ENCODE measurements at regions not wholly inside any gene's neighbourhood (a gene's known extent, or its start where the extent isn't known, plus 50 kb on each side); places are given as distances from the start of the nearest gene placed in this dataset.

DNA sequence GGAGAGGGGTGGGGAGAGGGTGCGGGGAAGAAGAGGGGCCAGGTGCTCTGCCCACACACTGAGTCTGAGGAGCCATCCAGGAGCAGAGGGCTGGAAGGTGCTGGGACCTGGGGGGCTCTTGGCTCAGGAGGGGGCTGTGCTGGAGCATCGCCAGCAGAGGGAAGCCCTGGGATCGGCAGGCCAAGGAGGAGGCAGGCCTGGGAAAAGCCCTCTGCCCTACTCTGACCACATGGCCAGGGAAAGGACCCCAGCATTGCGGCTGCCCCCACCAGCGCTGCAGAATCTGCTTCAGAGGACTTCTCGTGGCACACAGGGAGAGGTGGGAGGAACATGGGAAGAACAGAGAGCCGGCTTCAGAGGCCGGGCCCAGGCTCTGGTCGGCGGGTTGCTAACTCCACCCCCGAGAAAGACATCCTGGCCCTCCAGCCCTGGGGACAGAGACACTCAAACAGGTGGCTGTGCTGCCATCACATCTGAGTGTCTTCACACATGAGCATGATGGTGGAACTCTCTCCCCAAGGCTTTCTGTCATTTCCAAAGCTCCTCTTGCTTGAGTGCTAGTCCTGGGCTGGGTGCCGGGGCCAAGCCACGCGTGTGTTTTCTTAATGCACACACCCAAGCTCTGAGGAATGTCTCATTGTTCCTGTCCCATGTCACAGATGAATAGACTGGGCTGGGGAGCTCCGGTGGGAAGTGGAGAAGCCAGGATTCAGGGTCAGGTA, 1378.0 kb downstream of the BRD1 start (continued):
- TF ChIP-seq, protein P1, sequence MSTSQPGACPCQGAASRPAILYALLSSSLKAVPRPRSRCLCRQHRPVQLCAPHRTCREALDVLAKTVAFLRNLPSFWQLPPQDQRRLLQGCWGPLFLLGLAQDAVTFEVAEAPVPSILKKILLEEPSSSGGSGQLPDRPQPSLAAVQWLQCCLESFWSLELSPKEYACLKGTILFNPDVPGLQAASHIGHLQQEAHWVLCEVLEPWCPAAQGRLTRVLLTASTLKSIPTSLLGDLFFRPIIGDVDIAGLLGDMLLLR (CRISPR knock-in tag; IDR thresholded peaks at IDR 0.05): no peak

DNA sequence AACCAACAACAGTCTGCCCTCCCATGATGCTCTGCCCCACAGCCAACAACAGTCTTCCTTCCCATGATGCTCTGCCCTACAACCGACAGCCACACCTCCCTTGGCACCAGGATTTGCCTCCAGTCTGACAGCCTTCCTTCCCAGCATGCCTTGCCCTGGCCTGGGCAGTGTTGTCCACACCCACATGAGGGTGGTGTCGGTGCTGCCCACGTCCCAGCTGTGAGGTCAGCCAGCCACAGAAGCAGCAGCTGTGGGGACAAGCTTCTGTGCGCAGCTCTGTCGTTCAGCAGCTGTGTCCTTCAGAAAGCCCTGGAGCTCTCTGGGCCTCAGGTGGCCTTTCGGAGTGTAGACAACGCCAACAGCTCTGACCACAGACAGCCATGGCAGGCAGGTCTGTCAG, 1378.9 kb downstream of the BRD1 start:
- Histone ChIP-seq H3K79me2 (ENCODE audit: insufficient read depth, low read length) (no peaks in the 10 kb centered on the region), H3K27ac (ENCODE audit: extremely low read length, insufficient read depth, low read length) (no peak overlapping the region), H3K4me1 (ENCODE audit: insufficient read depth, low read length) (no peaks in the 10 kb centered on the region), H2AFZ (ENCODE audit: low read length) (no peak overlapping the region), H3K9me3 (ENCODE audit: low read length) (no peaks in the 10 kb centered on the region), H3K36me3 (replicated peaks in 1 of 2; ENCODE audit: control insufficient read depth in 1 of 2, insufficient read depth in 2 of 2, low read length in 2 of 2) (no peaks in the 10 kb centered on the region), H4K20me1 (ENCODE audit: insufficient read depth, low read length) (no peaks in the 10 kb centered on the region), H3K27me3 (ENCODE audit: control insufficient read depth in 1 of 2, insufficient read depth in 2 of 2, low read length in 2 of 2) (peaks cover 13 to 86% of the 10 kb centered on the region in 2 experiments), H3K9ac (ENCODE audit: insufficient read depth, low read depth, low read length) (no peak overlapping the region), H3K4me3 (replicated peaks in 1 of 3; ENCODE audit: insufficient read depth in 1 of 3, low read depth in 2 of 3, low read length in 3 of 3) (no peak overlapping the region), H3K4me2 (ENCODE audit: low read depth, low read length) (no peak overlapping the region)
- TF ChIP-seq RORA (CRISPR knock-in tag; IDR thresholded peaks at IDR 0.05): no peak
- no peak for TF ChIP-seq ZNF20 (CRISPR knock-in tag; IDR thresholded peaks at IDR 0.05)
- TF ChIP-seq ZNF12 (CRISPR knock-in tag; IDR thresholded peaks at IDR 0.05): no peak
- no peak for TF ChIP-seq TARDBP (CRISPR knock-in tag; IDR thresholded peaks at IDR 0.05)
- TF ChIP-seq ZNF180 (CRISPR knock-in tag; IDR thresholded peaks at IDR 0.05; ENCODE audit: borderline replicate concordance, low read depth): no peak
- TF ChIP-seq JUND (CRISPR knock-in tag; IDR thresholded peaks at IDR 0.05): no peak
- TF ChIP-seq SPEN (CRISPR knock-in tag; IDR thresholded peaks at IDR 0.05; ENCODE audit: low read depth): no peak
- TF ChIP-seq RCOR2 (CRISPR knock-in tag; IDR thresholded peaks at IDR 0.05): no peak
- no peak for TF ChIP-seq ZNF430 (CRISPR knock-in tag; IDR thresholded peaks at IDR 0.05)
- DNase-seq (ENCODE audit: low spot score) (no peak), FAIRE-seq (no peak), ATAC-seq (no peak)
- POLR2A ChIA-PET: no interaction called here
- in situ Hi-C loops (cut with HindIII; ENCODE audit: extremely low pct_ligation_motif_present, low pct_unique_long_range_greater_than_20kb): no loop called here
- CTCF ChIA-PET (ENCODE audit: low intra/inter-chr PET ratio, low total read pairs): no interaction called here
- no TSS peak for BruUV-seq (replicated peaks)
- intact Hi-C loops (cut with micrococcal nuclease; ENCODE audit: unreplicated experiment): no loop called here
- 10% methylated on average over 3 of the region's 7 CpGs for WGBS (ENCODE audit: low lambda C conversion rate)

All from HepG2 (cell line).